ENCODE measurements at regions not wholly inside any gene's neighbourhood (a gene's known extent, or its start where the extent isn't known, plus 50 kb on each side); places are given as distances from the start of the nearest gene placed in this dataset.

DNA sequence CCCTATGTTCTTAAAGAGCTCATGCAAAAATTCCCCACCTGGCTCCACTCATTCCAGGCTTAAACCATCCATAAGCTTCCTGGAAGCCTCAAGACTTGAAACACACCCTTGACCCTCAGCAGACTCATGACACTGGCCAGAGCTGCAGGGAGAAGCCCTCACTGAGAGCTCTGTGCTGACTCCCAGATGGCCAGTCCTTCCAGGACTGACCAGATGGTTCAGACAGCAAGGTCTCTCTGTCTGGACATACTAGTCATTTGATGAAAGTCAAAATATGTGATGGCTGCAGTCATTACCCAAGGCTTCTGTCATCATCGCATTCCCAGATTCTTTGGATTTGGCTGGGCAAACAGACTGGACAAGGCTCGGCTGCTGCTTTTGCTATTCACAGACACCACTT, 397.4 kb downstream of the FOXO1 start:
- no peak overlapping the region for H3K4me3 ChIP-seq (replicated peaks in 1 of 2; ENCODE audit: low read depth in 2 of 2, low read length in 2 of 2)
- TF ChIP-seq, protein P1, sequence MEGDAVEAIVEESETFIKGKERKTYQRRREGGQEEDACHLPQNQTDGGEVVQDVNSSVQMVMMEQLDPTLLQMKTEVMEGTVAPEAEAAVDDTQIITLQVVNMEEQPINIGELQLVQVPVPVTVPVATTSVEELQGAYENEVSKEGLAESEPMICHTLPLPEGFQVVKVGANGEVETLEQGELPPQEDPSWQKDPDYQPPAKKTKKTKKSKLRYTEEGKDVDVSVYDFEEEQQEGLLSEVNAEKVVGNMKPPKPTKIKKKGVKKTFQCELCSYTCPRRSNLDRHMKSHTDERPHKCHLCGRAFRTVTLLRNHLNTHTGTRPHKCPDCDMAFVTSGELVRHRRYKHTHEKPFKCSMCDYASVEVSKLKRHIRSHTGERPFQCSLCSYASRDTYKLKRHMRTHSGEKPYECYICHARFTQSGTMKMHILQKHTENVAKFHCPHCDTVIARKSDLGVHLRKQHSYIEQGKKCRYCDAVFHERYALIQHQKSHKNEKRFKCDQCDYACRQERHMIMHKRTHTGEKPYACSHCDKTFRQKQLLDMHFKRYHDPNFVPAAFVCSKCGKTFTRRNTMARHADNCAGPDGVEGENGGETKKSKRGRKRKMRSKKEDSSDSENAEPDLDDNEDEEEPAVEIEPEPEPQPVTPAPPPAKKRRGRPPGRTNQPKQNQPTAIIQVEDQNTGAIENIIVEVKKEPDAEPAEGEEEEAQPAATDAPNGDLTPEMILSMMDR (IDR thresholded peaks at IDR 0.05; ENCODE audit: low read depth, low read length) = no peak
- peak; percentile 14 to 46 for DNase-seq (ENCODE audit: low read depth in 2 of 2)

DNA sequence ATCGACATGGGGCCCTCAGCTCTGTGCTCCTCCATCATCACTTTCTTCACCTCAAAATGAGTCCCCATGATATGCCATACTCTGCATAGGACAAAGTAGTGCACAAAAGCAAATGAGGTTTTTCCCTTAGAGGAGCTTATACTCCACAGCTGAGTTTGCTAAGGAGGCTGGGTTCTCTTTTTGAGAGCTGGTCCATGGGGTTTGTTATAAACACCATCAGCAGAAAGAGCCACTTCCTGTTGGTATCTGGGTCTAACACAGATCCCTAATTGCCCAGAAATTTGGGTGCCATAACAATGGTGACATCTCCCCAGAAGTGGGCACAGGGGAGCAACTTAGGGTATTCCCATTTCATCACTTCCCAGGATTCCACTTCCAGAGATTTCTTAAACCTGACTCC, 395.7 kb downstream of the FOXO1 start:
- TF ChIP-seq, protein P1 (IDR thresholded peaks at IDR 0.05; ENCODE audit: low read depth, low read length) = no peak
- no peak for DNase-seq (ENCODE audit: low read depth in 2 of 2)

DNA sequence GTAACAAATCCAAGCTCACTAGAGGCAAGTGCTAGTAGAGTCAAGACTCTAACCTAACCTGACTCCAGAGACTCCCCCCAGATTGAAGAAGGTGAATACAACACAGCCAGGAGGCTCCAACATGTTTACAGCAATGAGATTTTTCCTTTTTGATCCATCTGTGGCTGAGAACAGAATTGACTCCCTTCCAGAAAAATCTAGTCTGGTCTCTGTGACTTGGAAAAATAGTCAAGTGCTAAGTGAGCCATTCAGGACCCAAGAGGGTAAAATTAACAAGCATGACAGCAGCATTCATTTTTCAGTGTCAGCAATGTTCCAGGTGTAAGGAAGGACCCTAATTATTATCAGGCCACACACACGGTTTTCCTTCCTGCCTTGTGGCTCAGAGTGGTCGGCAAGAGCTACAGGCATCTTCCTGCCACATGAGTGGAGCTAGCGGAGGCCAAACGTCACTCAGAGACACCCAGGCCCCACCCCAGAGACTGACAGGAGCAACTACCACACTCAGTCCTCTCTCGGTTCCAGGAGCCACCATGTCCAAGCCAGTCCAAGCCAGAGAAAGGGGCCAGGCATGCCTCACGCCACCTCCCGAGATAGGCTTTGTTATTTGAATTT, 395.1 kb downstream of the FOXO1 start:
- DNase-seq (ENCODE audit: low read depth in 2 of 2) = no peak
- no peak overlapping the region for H3K4me3 ChIP-seq (replicated peaks in 1 of 2; ENCODE audit: low read depth in 2 of 2, low read length in 2 of 2)

More for the DNA sequence above, 395.7 kb downstream of the FOXO1 start:
- H3K4me3 ChIP-seq (replicated peaks in 1 of 2; ENCODE audit: low read depth in 2 of 2, low read length in 2 of 2) = no peak overlapping the region

DNA sequence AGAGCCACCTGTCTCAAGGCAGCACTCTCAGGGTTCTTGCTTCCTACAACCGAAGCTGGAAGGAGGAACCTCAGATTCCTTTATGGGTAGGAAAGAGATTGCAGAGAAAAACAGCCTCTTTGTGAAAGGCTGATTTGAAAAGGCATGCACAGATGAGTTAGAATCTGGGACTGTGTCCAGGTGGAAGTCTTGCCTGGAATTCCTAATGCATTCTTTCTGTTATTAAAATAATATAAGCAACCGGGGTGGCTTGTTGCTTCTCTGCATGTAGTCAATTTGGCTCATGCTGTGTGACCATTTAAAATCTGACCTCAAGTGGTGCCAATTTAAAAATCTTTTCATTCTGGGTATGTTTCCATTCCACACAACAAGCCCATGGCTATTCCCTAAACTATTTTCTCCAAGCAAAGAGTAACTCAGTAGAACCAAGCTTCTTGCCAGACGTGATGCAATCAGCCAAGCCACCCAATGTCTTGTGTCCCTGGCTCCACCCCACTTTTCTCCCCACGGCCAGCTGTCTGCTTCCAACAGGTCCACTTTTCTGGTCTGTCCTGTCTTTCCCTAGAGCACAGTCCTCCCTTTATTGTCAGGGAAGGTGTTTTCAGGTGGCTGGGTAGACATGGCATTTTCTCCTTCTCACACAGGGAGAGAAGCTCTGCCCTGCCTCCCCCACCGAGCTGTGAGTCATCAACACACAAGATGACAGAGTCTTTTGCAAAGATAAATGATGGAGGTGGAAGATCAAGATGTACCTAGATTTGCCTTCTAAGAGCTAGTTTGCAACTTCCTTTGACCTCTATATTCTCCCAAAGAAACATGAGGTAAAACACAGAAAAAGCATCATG, 394.3 kb downstream of the FOXO1 start:
- TF ChIP-seq, protein P1 (IDR thresholded peaks at IDR 0.05; ENCODE audit: low read depth, low read length) = no peak

More for the DNA sequence above, 395.1 kb downstream of the FOXO1 start:
- TF ChIP-seq, protein P1 (IDR thresholded peaks at IDR 0.05; ENCODE audit: low read depth, low read length) = no peak

DNA sequence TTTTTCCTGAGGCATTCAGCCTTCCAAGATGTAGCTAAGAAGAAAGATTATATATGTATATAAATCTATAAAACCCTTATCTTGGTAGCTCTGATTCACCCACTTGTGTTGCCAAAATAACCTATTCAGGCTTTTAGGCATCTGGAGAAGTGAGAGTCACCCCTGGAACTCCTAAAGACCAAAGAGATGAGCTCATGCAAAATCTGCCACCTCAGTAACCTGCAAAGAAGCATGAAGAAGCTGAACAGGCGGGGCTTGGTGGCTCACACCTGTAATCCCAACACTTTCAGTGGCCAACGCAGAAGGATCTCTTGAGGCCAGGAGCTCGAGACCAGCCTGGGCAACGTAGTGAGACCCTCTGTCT, 393.7 kb downstream of the FOXO1 start:
- DNase-seq (ENCODE audit: low read depth in 2 of 2) = peak; percentile 16 to 69
- no peak overlapping the region for H3K4me3 ChIP-seq (replicated peaks in 1 of 2; ENCODE audit: low read depth in 2 of 2, low read length in 2 of 2)
- TF ChIP-seq, protein P1 (IDR thresholded peaks at IDR 0.05; ENCODE audit: low read depth, low read length) = no peak

More for the DNA sequence above, 394.3 kb downstream of the FOXO1 start:
- DNase-seq (ENCODE audit: low read depth in 2 of 2) = peak; percentile 83 to 88
- peak overlapping the region in 1 of 2 donors; percentile 9 for H3K4me3 ChIP-seq (replicated peaks in 1 of 2; ENCODE audit: low read depth in 2 of 2, low read length in 2 of 2)

DNA sequence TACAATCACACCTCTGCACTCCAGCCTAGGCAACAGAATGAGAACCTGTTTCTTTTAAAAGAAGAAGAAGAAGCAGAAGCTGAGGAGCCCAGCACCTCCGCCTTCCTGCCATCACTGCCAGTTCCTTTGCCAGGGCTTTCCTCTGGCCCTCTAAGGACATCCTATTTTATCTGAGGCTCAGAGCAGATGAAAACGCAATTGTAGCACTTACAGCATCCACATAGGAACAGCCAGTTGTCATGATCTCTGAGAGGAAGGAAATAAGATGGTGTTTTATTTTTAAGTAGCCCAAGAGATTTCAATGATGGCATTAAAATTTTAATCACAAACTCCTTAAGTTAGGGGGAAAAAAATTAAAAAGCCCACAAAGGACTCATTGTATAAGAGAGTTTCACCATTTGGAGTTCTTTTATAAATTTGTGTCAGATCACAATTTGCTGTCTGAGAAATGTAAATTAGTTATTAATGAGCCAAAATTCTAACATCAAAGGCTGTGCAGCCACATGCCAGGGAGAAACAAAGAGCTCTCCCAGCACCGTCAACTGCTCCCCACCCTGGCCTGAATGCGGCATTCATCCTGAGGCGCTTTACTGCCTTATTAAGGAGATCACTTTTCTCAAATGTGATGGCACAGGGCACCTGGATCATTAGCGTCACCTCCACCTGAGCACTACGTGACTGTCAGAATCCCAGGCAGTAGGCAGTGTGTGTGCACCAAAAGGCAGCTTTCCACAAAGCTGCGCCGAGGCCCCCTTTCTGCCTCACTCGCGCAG, 393.0 kb downstream of the FOXO1 start:
- H3K4me3 ChIP-seq (replicated peaks in 1 of 2; ENCODE audit: low read depth in 2 of 2, low read length in 2 of 2) = no peak overlapping the region
- no peak for DNase-seq (ENCODE audit: low read depth in 2 of 2)
- TF ChIP-seq, protein P1 (IDR thresholded peaks at IDR 0.05; ENCODE audit: low read depth, low read length) = no peak

Measured in cardiac fibroblast (primary cell).